Activated T-cell treated with anti-CD3 and anti-CD28 coated beads, Interleukin-2, amount 50 U/mL, for 72 hours (primary cell): ENCODE measurements at regions not wholly inside any gene's neighbourhood (a gene's known extent, or its start where the extent isn't known, plus 50 kb on each side); places are given as distances from the start of the nearest gene placed in this dataset.
A peak's percentile ranks its signal among the peaks of the same experiment; 100 is the strongest.

ENCODE experiments used
- ATAC-seq, 2 donors: fragments of 150-1000 bp; cut with Tn5 transposase; replicated peaks in 1 of 2; 2 replicates each; pipeline ENCODE4 v1.10.0; 2021; ENCODE audit warnings: moderate library complexity in 2 of 2, mild to moderate bottlenecking in 1 of 2
- DNase-seq, 2 donors: peaks; one replicate each; pipeline ENCODE4 v3.0.0; 2021 to 2022; ENCODE audit warnings: mixed read lengths in 1 of 2
- H3K27ac Mint-ChIP-seq: one replicate; pipeline ENCODE4 v1.8.0; 2022; ENCODE audit warnings: mild to moderate bottlenecking, moderate library complexity, mixed read lengths
- H3K27me3 Mint-ChIP-seq: one replicate; pipeline ENCODE4 v1.8.0; 2022; ENCODE audit warnings: low read depth, mixed read lengths
- H3K36me3 Mint-ChIP-seq, 2 donors: one replicate each; pipeline ENCODE4 v1.8.0; 2022; ENCODE audit warnings: mixed read lengths in 2 of 2, mild to moderate bottlenecking in 1 of 2; ENCODE audit not compliant: insufficient read depth in 2 of 2
- H3K4me1 Mint-ChIP-seq: one replicate; pipeline ENCODE4 v1.8.0; 2022; ENCODE audit warnings: low read depth, mixed read lengths
- H3K4me3 Mint-ChIP-seq, 2 donors: one replicate each; pipeline ENCODE4 v1.8.0; 2022; ENCODE audit warnings: mild to moderate bottlenecking in 2 of 2, mixed read lengths in 2 of 2, moderate library complexity in 2 of 2
- H3K9me3 Mint-ChIP-seq, 2 donors: one replicate each; pipeline ENCODE4 v1.8.0; 2022; ENCODE audit warnings: mixed read lengths in 2 of 2

- no peak for ATAC-seq
- no peaks in the 10 kb centered on the region for H3K36me3 Mint-ChIP-seq
- H3K4me1 Mint-ChIP-seq: no peaks in the 10 kb centered on the region
- no peak for DNase-seq
- no peaks in the 10 kb centered on the region for H3K9me3 Mint-ChIP-seq
- H3K27ac Mint-ChIP-seq: no peak overlapping the region
- no peaks in the 10 kb centered on the region for H3K27me3 Mint-ChIP-seq
- H3K4me3 Mint-ChIP-seq: no peak overlapping the region
Measured at GRCh38 chr18:68472701-68473295, 242.1 kb downstream of the TMX3 start.

- H3K36me3 Mint-ChIP-seq: no peaks in the 10 kb centered on the region
- H3K4me1 Mint-ChIP-seq: no peaks in the 10 kb centered on the region
- no peaks in the 10 kb centered on the region for H3K9me3 Mint-ChIP-seq
- DNase-seq (no peak), ATAC-seq (no peak)
- H3K27ac Mint-ChIP-seq: peak overlapping the region; percentile 84
- H3K27me3 Mint-ChIP-seq: no peaks in the 10 kb centered on the region
- no peak overlapping the region for H3K4me3 Mint-ChIP-seq
Measured at GRCh38 chr18:68469049-68469625, 245.8 kb downstream of the TMX3 start.

- DNase-seq (no peak), ATAC-seq (no peak)
- Mint-ChIP-seq H3K4me1 (no peaks in the 10 kb centered on the region), H3K4me3 (no peak overlapping the region), H3K27ac (no peak overlapping the region), H3K9me3 (no peaks in the 10 kb centered on the region), H3K36me3 (no peaks in the 10 kb centered on the region), H3K27me3 (no peaks in the 10 kb centered on the region)
Measured at GRCh38 chr18:68467957-68468356, 247.0 kb downstream of the TMX3 start.

- no peak for DNase-seq
- H3K9me3 Mint-ChIP-seq: no peaks in the 10 kb centered on the region
- no peak for ATAC-seq
- H3K27me3 Mint-ChIP-seq: no peaks in the 10 kb centered on the region
- H3K27ac Mint-ChIP-seq: no peak overlapping the region
- no peaks in the 10 kb centered on the region for H3K36me3 Mint-ChIP-seq
- H3K4me3 Mint-ChIP-seq: no peak overlapping the region
- H3K4me1 Mint-ChIP-seq: no peaks in the 10 kb centered on the region
Measured at GRCh38 chr18:68467329-68467728, 247.6 kb downstream of the TMX3 start.

GRCh38 chr18:68466672-68467071 is 248.2 kb downstream of the TMX3 start:
- Mint-ChIP-seq H3K9me3 (no peaks in the 10 kb centered on the region), H3K4me3 (no peak overlapping the region), H3K36me3 (no peaks in the 10 kb centered on the region), H3K27ac (no peak overlapping the region), H3K4me1 (no peaks in the 10 kb centered on the region), H3K27me3 (no peaks in the 10 kb centered on the region)
- ATAC-seq: no peak
- no peak for DNase-seq

- ATAC-seq: no peak
- no peak overlapping the region for H3K27ac Mint-ChIP-seq
- no peaks in the 10 kb centered on the region for H3K27me3 Mint-ChIP-seq
- no peaks in the 10 kb centered on the region for H3K9me3 Mint-ChIP-seq
- no peaks in the 10 kb centered on the region for H3K4me1 Mint-ChIP-seq
- DNase-seq: no peak
- no peak overlapping the region for H3K4me3 Mint-ChIP-seq
- no peaks in the 10 kb centered on the region for H3K36me3 Mint-ChIP-seq
Measured at GRCh38 chr18:68462766-68463165, 252.1 kb downstream of the TMX3 start.

- no peak overlapping the region for H3K4me3 Mint-ChIP-seq
Measured at GRCh38 chr18:68462148-68462547, 252.8 kb downstream of the TMX3 start.

GRCh38 chr18:68461481-68462018 is 253.4 kb downstream of the TMX3 start:
- Mint-ChIP-seq H3K9me3 (peaks cover 0 to 1% of the 10 kb centered on the region in 2 donors), H3K4me3 (no peak overlapping the region), H3K27ac (no peak overlapping the region), H3K4me1 (no peaks in the 10 kb centered on the region), H3K27me3 (no peaks in the 10 kb centered on the region), H3K36me3 (no peaks in the 10 kb centered on the region)
- ATAC-seq (no peak), DNase-seq (no peak)

More at GRCh38 chr18:68462148-68462547, 252.8 kb downstream of the TMX3 start:
- no peak overlapping the region for H3K27ac Mint-ChIP-seq
- H3K4me1 Mint-ChIP-seq: no peaks in the 10 kb centered on the region
- no peak for ATAC-seq
- H3K27me3 Mint-ChIP-seq: no peaks in the 10 kb centered on the region
- no peaks in the 10 kb centered on the region for H3K9me3 Mint-ChIP-seq
- H3K36me3 Mint-ChIP-seq: no peaks in the 10 kb centered on the region
- DNase-seq: no peak

- H3K27ac Mint-ChIP-seq: no peak overlapping the region
- no peak for ATAC-seq
Measured at GRCh38 chr18:68459968-68460367, 254.9 kb downstream of the TMX3 start.

GRCh38 chr18:68456985-68457384 is 257.9 kb downstream of the TMX3 start:
- Mint-ChIP-seq H3K4me3 (no peak overlapping the region), H3K27me3 (no peaks in the 10 kb centered on the region), H3K4me1 (no peaks in the 10 kb centered on the region), H3K27ac (no peak overlapping the region), H3K36me3 (no peaks in the 10 kb centered on the region), H3K9me3 (peaks cover 1 to 2% of the 10 kb centered on the region in 2 donors)
- ATAC-seq (no peak), DNase-seq (no peak)

More at GRCh38 chr18:68459968-68460367, 254.9 kb downstream of the TMX3 start:
- Mint-ChIP-seq H3K36me3 (no peaks in the 10 kb centered on the region), H3K27me3 (no peaks in the 10 kb centered on the region), H3K9me3 (peaks cover 1 to 2% of the 10 kb centered on the region in 2 donors), H3K4me1 (no peaks in the 10 kb centered on the region), H3K4me3 (no peak overlapping the region)
- no peak for DNase-seq

GRCh38 chr18:68455229-68455603 is 259.7 kb downstream of the TMX3 start:
- H3K36me3 Mint-ChIP-seq: no peaks in the 10 kb centered on the region
- DNase-seq (no peak), ATAC-seq (no peak)
- H3K9me3 Mint-ChIP-seq: peaks cover 1 to 2% of the 10 kb centered on the region in 2 donors
- no peak overlapping the region for H3K27ac Mint-ChIP-seq
- no peaks in the 10 kb centered on the region for H3K4me1 Mint-ChIP-seq
- no peak overlapping the region for H3K4me3 Mint-ChIP-seq
- H3K27me3 Mint-ChIP-seq: no peaks in the 10 kb centered on the region

- Mint-ChIP-seq H3K9me3 (peaks cover 1 to 2% of the 10 kb centered on the region in 2 donors), H3K4me3 (no peak overlapping the region), H3K27me3 (no peaks in the 10 kb centered on the region), H3K36me3 (no peaks in the 10 kb centered on the region), H3K4me1 (no peaks in the 10 kb centered on the region), H3K27ac (no peak overlapping the region)
- ATAC-seq (no peak), DNase-seq (no peak)
Measured at GRCh38 chr18:68454511-68455228, 260.2 kb downstream of the TMX3 start.

- H3K27me3 Mint-ChIP-seq: no peaks in the 10 kb centered on the region
- DNase-seq (no peak), ATAC-seq (no peak)
- H3K36me3 Mint-ChIP-seq: no peaks in the 10 kb centered on the region
- H3K4me3 Mint-ChIP-seq: no peak overlapping the region
- H3K4me1 Mint-ChIP-seq: no peaks in the 10 kb centered on the region
- no peak overlapping the region for H3K27ac Mint-ChIP-seq
- H3K9me3 Mint-ChIP-seq: peaks cover 0 to 3% of the 10 kb centered on the region in 2 donors
Measured at GRCh38 chr18:68449292-68449691, 265.6 kb downstream of the TMX3 start.
